DOHH2 (cell line): ENCODE measurements at regions not wholly inside any gene's neighbourhood (a gene's known extent, or its start where the extent isn't known, plus 50 kb on each side); places are given as distances from the start of the nearest gene placed in this dataset.

Experiments used
- H3F3A ChIP-seq: fragments of 200-600 bp; sonication (generic), shearing (Covaris generic); 2 replicates; pipeline ENCODE4 v1.6.0; 2016; ENCODE audit warnings: antibody characterized with exemption, mild to moderate bottlenecking; ENCODE audit not compliant: control insufficient read depth, insufficient read depth
- H3K27ac ChIP-seq: fragments of 200-600 bp; sonication (generic); 2 replicates; pipeline ENCODE4 v1.5.1; 2014; ENCODE audit warnings: low read depth, mild to moderate bottlenecking, low read length, moderate library complexity
- H3K27me3 ChIP-seq: fragments of 200-600 bp; sonication (generic); 2 replicates; pipeline ENCODE4 v1.6.1; 2014; ENCODE audit warnings: mild to moderate bottlenecking, low read length, mixed read lengths; ENCODE audit not compliant: control insufficient read depth
- H3K36me3 ChIP-seq: fragments of 200-600 bp; sonication (generic); 2 replicates; pipeline ENCODE4 v1.6.1; 2014; ENCODE audit warnings: mild to moderate bottlenecking, low read length, moderate library complexity, mixed read lengths; ENCODE audit not compliant: control insufficient read depth
- H3K4me1 ChIP-seq: fragments of 200-600 bp; sonication (generic); 2 replicates; pipeline ENCODE4 v1.6.1; 2014; ENCODE audit warnings: mild to moderate bottlenecking, low read length, mixed read lengths; ENCODE audit not compliant: control insufficient read depth
- H3K4me2 ChIP-seq: fragments of 200-600 bp; sonication (generic); 2 replicates; pipeline ENCODE4 v1.6.0; 2014; ENCODE audit warnings: mild to moderate bottlenecking, low read length, moderate library complexity
- H3K4me3 ChIP-seq: fragments of 200-600 bp; sonication (generic); 2 replicates; pipeline ENCODE4 v1.5.1; 2014; ENCODE audit warnings: mild to moderate bottlenecking, low read length, mixed read lengths
- H3K79me2 ChIP-seq: fragments of 200-600 bp; sonication (generic); 2 replicates; pipeline ENCODE4 v1.6.1; 2014; ENCODE audit warnings: mild to moderate bottlenecking, low read length, mixed read lengths; ENCODE audit not compliant: control insufficient read depth
- H3K9me2 ChIP-seq: fragments of 200-600 bp; sonication (generic); replicated peaks from 2 replicates; pipeline ENCODE4 v1.6.1; 2014; ENCODE audit warnings: mild to moderate bottlenecking, low read length, mixed read lengths; ENCODE audit not compliant: control insufficient read depth
- H3K9me3 ChIP-seq: fragments of 200-600 bp; sonication (generic); 2 replicates; pipeline ENCODE4 v1.6.1; 2014; ENCODE audit warnings: antibody characterized with exemption, low read length, mixed read lengths; ENCODE audit not compliant: control insufficient read depth, insufficient read depth
- H4K20me1 ChIP-seq: fragments of 200-600 bp; sonication (generic); 2 replicates; pipeline ENCODE4 v1.6.0; 2014; ENCODE audit warnings: low read depth, mild to moderate bottlenecking, antibody characterized with exemption, low read length, moderate library complexity; ENCODE audit not compliant: control insufficient read depth, insufficient read depth
- CTCF ChIP-seq: fragments of 200-600 bp; sonication (generic); IDR thresholded peaks from one replicate; pipeline ENCODE4 v1.5.1; 2014; ENCODE audit warnings: antibody characterized with exemption, mild to moderate bottlenecking, low read depth, low read length; ENCODE audit not compliant: poor library complexity, severe bottlenecking
- EZH2phosphoT487 ChIP-seq: fragments of 200-600 bp; sonication (generic); IDR thresholded peaks from 2 replicates; pipeline ENCODE4 v1.6.1; 2017; ENCODE audit warnings: borderline replicate concordance, mild to moderate bottlenecking, antibody characterized with exemption, low read length, moderate library complexity, mixed read lengths

GRCh38 chr20:11364736-11365135 is 553.0 kb upstream of the BTBD3 start:
- H3K36me3 ChIP-seq, result no peaks in the 10 kb centered on the region
- no peaks in the 10 kb centered on the region for H3K27me3 ChIP-seq
- H4K20me1 ChIP-seq, result no peaks in the 10 kb centered on the region
- no peaks in the 10 kb centered on the region for H3K4me1 ChIP-seq
- peaks cover 10% of the 10 kb centered on the region; the same call in 1 of the 2 replicates for H3K9me3 ChIP-seq
- TF ChIP-seq CTCF (no peak), EZH2phosphoT487 (no peak)
- H3K9me2 ChIP-seq, result no peaks in the 10 kb centered on the region
- H3F3A ChIP-seq, result no peaks in the 10 kb centered on the region
- no peak overlapping the region for H3K4me3 ChIP-seq
- no peak overlapping the region for H3K27ac ChIP-seq
- no peaks in the 10 kb centered on the region for H3K79me2 ChIP-seq
- no peak overlapping the region for H3K4me2 ChIP-seq

- Histone ChIP-seq H3K36me3 (no peaks in the 10 kb centered on the region), H3K27ac (no peak overlapping the region), H3K27me3 (no peaks in the 10 kb centered on the region), H3K79me2 (no peaks in the 10 kb centered on the region), H4K20me1 (no peaks in the 10 kb centered on the region), H3K4me1 (no peaks in the 10 kb centered on the region), H3K9me2 (no peaks in the 10 kb centered on the region), H3K4me3 (no peak overlapping the region), H3K4me2 (no peak overlapping the region), H3F3A (no peaks in the 10 kb centered on the region), H3K9me3 (peaks cover 12% of the 10 kb centered on the region; the same call in 1 of the 2 replicates)
- TF ChIP-seq EZH2phosphoT487, result no peak
- no peak for TF ChIP-seq CTCF
These were observed 551.0 kb upstream of the BTBD3 start for GRCh38 chr20:11366660-11367059.

- Histone ChIP-seq H3K4me3 (no peak overlapping the region), H3K36me3 (no peaks in the 10 kb centered on the region), H3K9me2 (no peaks in the 10 kb centered on the region), H3K9me3 (peaks cover 12% of the 10 kb centered on the region; the same call in 1 of the 2 replicates), H3K27me3 (no peaks in the 10 kb centered on the region), H3K27ac (no peak overlapping the region), H4K20me1 (no peaks in the 10 kb centered on the region), H3K79me2 (no peaks in the 10 kb centered on the region), H3K4me2 (no peak overlapping the region), H3K4me1 (no peaks in the 10 kb centered on the region), H3F3A (no peaks in the 10 kb centered on the region)
- TF ChIP-seq EZH2phosphoT487 (no peak), CTCF (no peak)
These were observed 549.2 kb upstream of the BTBD3 start for GRCh38 chr20:11368499-11368898.
